Neural progenitor cell (in vitro differentiated cells): ENCODE measurements at regions not wholly inside any gene's neighbourhood (a gene's known extent, or its start where the extent isn't known, plus 50 kb on each side); places are given as distances from the start of the nearest gene placed in this dataset.

Experiments used
- CTCF ChIP-seq: fragments of 200-600 bp; sonication (generic); IDR thresholded peaks from 2 replicates; pipeline ENCODE4 v1.5.1; 2017; ENCODE audit warnings: antibody characterized with exemption, mild to moderate bottlenecking
- EZH2 ChIP-seq: fragments of 200-600 bp; sonication (generic); IDR thresholded peaks from 2 replicates; pipeline ENCODE4 v1.6.1; 2017; ENCODE audit warnings: antibody characterized with exemption, mild to moderate bottlenecking, moderate library complexity

- no peak for TF ChIP-seq CTCF
- TF ChIP-seq EZH2, result no peak
Observed at GRCh38 chr3:132847849-132848625, 125.8 kb upstream of the NPHP3 start.
